Upper lobe of right lung (tissue), 1 donor: ENCODE measurements at regions not wholly inside any gene's neighbourhood (a gene's known extent, or its start where the extent isn't known, plus 50 kb on each side); places are given as distances from the start of the nearest gene placed in this dataset.

Experiments
- ATAC-seq: fragments of 200-7000 bp; cut with Tn5 transposase; one replicate; pipeline ENCODE4 v1.9.1; 2020; ENCODE audit warnings: mild to moderate bottlenecking, moderate library complexity
- DNase-seq: peaks from one replicate; pipeline ENCODE4 v3.0.0-alpha.2; 2020
- H3K27ac ChIP-seq: fragments of 200-600 bp; one replicate; pipeline ENCODE4 v1.8.0; 2022
- H3K27me3 ChIP-seq: fragments of 200-600 bp; one replicate; pipeline ENCODE4 v1.8.0; 2022; ENCODE audit warnings: mild to moderate bottlenecking
- H3K36me3 ChIP-seq: fragments of 200-600 bp; one replicate; pipeline ENCODE4 v1.8.0; 2022
- H3K4me1 ChIP-seq: fragments of 200-600 bp; one replicate; pipeline ENCODE4 v1.8.0; 2022
- H3K4me3 ChIP-seq: fragments of 200-600 bp; one replicate; pipeline ENCODE4 v1.8.0; 2022; ENCODE audit warnings: mild to moderate bottlenecking
- H3K9me3 ChIP-seq: fragments of 200-600 bp; one replicate; pipeline ENCODE4 v1.8.0; 2022
- intact Hi-C: fragments of 100-400 bp; cut with DNase I; formaldehyde crosslinking; loops from one replicate; pipeline ENCODE4 v1.11.0; 2022
- TF ChIP-seq, protein P1 (sequence below): fragments of 200-600 bp; IDR thresholded peaks from one replicate; pipeline ENCODE4 v1.8.0; 2022; ENCODE audit warnings: antibody characterized with exemption
- donor health status: DM: no; HTN: yes; CAD: no; lungs with severe emphysema.

DNA sequence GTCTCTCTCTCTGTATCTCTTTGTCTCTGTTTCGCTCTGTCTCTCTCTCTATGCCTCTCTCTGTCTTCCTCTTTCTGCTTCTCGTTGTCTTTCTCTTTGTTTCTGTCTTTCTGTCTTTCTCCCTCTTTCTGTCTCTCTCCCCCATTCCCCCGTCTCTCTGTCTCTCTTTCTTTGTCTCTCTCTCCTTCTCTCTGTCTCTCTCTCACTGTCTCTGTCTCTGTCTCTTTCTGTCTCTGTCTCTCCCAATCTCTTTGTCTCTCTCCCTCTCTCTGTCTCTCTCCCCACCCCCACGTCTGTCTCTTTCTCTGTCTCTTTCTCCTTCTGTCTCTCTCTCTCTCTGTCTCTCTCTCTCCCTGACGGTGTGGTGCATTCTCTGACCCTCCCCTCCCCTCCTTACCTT is 71.9 kb upstream of the ZNF516 start:
- no peak overlapping the region for H3K4me3 ChIP-seq
- no peaks in the 10 kb centered on the region for H3K27me3 ChIP-seq
- intact Hi-C loops, result no loop called here
- no peak overlapping the region for H3K27ac ChIP-seq
- no peak for DNase-seq
- no peak for ATAC-seq
- no peaks in the 10 kb centered on the region for H3K36me3 ChIP-seq
- H3K4me1 ChIP-seq, result peaks cover 6% of the 10 kb centered on the region
- H3K9me3 ChIP-seq, result no peaks in the 10 kb centered on the region
- TF ChIP-seq, protein P1, sequence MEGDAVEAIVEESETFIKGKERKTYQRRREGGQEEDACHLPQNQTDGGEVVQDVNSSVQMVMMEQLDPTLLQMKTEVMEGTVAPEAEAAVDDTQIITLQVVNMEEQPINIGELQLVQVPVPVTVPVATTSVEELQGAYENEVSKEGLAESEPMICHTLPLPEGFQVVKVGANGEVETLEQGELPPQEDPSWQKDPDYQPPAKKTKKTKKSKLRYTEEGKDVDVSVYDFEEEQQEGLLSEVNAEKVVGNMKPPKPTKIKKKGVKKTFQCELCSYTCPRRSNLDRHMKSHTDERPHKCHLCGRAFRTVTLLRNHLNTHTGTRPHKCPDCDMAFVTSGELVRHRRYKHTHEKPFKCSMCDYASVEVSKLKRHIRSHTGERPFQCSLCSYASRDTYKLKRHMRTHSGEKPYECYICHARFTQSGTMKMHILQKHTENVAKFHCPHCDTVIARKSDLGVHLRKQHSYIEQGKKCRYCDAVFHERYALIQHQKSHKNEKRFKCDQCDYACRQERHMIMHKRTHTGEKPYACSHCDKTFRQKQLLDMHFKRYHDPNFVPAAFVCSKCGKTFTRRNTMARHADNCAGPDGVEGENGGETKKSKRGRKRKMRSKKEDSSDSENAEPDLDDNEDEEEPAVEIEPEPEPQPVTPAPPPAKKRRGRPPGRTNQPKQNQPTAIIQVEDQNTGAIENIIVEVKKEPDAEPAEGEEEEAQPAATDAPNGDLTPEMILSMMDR, result no peak

DNA sequence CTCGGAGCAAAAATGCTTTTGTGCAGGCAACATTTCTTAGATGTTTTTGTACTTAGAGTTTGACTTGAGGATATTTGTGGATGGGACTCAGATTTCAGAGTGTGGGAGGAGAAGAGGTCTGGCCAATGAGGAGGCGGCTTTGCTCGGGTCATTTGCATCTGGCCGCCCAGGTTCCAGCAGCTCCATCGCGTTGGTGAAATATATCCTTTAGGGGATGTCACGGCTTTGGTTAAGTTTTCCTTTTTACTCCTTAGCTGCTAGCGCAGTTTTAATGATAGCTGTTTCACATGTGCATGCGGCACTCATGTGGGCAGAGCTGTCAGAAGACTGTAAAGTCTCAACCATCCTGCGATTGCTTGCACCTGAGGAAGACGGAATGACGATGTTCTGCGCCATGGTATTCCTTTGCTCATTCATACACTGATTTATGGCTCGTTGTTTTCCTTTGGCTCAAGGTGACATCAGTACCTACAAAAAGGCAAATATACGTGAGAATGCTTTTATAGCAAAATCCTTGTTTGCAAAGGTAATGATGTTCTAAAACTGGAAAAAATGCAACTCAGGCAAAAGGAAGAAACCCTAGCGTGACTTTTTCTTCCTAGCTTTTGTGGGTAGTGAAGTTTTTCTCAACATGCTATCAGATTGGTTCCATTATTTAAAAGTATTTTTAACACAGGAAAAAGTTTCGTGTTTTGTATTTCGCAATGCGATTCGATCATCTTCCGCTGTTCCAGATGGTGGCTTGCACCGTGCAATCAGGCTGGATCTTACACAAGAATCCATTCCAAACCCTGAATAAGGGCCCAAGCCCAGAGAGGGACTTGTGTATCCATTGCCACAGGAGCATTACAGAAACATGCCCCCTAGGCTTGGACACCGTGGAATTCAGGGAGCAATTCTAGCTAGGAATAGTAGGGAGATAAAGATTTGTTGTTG is 70.5 kb upstream of the ZNF516 start:
- ATAC-seq (peak; percentile 93), DNase-seq (peak; percentile 79)
- intact Hi-C loops, result no loop called here
- Histone ChIP-seq H3K27ac (peak overlapping the region; percentile 85), H3K4me1 (peaks cover 6% of the 10 kb centered on the region), H3K4me3 (peak overlapping the region; percentile 36), H3K36me3 (no peaks in the 10 kb centered on the region), H3K27me3 (no peaks in the 10 kb centered on the region), H3K9me3 (no peaks in the 10 kb centered on the region)
- TF ChIP-seq, protein P1, result no peak

DNA sequence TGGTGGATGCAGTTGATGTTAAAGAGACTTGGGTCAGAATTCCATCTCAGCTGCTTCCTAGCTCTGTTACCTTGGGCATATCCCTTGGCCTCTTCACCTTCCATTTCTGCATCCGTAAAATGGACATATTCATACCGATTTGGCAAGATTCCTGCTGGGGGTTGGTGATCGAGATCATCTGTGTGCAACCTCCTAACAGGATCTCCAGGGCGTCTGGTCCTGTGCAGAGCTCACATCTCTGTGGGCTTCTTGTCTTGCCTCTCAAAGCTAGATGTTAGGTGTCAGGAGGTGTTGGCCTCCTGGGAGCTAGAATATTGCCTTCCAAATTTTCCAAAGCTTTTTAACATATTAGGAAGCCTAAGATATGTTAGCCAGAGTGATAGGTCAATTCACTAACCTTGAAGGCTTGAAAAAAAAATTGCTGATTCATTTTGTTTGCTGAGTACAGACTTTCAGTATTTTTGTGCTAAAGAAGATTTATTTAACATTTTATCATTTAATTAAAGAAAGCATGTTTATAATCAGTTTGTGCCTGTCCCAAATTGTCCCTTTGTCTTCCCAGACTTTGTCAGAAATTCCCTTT is 69.7 kb upstream of the ZNF516 start:
- no peak for ATAC-seq

DNA sequence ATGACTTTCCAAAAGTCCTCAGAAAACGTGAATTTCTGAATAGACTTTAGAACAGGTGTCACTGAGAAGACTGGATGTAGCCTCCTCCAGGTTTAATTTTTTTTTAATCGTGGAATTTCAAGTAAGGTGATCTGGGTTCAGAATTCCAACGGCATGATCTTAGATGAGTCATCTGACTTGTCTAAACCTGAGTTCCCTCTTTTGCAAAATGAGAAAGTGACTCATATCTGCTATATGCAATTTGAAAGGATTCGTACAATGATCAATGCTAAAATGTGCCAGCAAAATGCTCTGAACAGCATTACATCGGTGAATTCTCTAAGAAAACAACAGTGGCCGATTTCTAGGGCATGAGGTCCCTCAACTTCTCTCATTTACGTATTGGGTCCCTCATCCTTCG is 69.1 kb upstream of the ZNF516 start:
- intact Hi-C loops, result no loop called here
- H3K4me3 ChIP-seq, result no peak overlapping the region
- TF ChIP-seq, protein P1, result no peak
- DNase-seq (no peak), ATAC-seq (no peak)
- no peaks in the 10 kb centered on the region for H3K9me3 ChIP-seq
- no peaks in the 10 kb centered on the region for H3K36me3 ChIP-seq
- no peaks in the 10 kb centered on the region for H3K27me3 ChIP-seq
- H3K4me1 ChIP-seq, result peaks cover 6% of the 10 kb centered on the region
- H3K27ac ChIP-seq, result peak overlapping the region; percentile 85

More for the DNA sequence above, 69.7 kb upstream of the ZNF516 start:
- TF ChIP-seq, protein P1, result no peak
- Histone ChIP-seq H3K4me1 (peaks cover 6% of the 10 kb centered on the region), H3K27ac (peak overlapping the region; percentile 85), H3K4me3 (peak overlapping the region; percentile 36), H3K27me3 (no peaks in the 10 kb centered on the region), H3K36me3 (no peaks in the 10 kb centered on the region), H3K9me3 (no peaks in the 10 kb centered on the region)
- no peak for DNase-seq
- intact Hi-C loops, result no loop called here

DNA sequence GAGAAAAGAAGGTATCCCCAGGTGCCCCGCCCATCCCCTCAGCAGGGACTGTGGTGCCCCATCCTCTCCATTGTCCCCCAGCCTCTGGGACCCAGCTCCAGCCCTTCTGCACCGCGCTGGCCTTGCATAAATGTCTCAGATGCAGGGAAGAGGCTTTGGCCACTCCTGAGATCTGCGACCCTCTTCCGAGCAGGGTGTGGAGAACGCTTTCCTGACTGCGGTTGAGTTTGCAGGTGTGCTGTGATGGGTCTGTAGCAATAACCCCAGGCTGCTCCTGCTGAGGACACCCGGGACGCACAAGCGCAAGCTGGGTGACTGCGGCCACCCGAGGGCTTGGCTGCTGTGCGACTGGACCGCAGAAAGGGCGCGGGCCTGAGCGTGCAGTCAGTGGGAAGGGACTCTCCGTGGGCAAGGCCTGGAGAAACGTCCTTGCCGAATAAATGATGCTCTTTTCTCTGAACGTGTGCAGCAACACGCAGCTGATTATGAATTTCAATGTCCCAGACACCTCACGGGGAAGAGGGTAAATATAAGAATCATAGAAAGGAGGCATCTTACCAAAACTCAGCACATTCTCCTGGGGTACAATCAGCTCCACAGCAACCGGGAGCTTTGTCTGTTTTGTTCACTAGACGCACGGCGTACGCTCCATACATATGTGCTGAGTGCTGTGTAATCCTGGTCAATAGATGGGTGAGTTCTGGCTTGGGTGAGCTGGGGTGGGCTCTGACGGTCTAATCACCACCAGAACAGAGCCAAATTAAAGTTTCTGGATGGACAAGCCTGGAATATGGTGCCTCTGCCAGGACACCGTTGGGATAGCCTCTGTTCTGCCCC is 67.5 kb upstream of the ZNF516 start:
- Histone ChIP-seq H3K4me1 (peaks cover 6% of the 10 kb centered on the region), H3K9me3 (no peaks in the 10 kb centered on the region), H3K36me3 (no peaks in the 10 kb centered on the region), H3K27me3 (no peaks in the 10 kb centered on the region), H3K4me3 (no peak overlapping the region), H3K27ac (no peak overlapping the region)
- TF ChIP-seq, protein P1, result no peak
- ATAC-seq (no peak), DNase-seq (no peak)
- intact Hi-C loops, result no loop called here
